ENCODE measurements at regions not wholly inside any gene's neighbourhood (a gene's known extent, or its start where the extent isn't known, plus 50 kb on each side); places are given as distances from the start of the nearest gene placed in this dataset.
A peak's percentile ranks its signal among the peaks of the same experiment; 100 is the strongest.
"Not testable (repeated sequence)": the region's sequence is repeated elsewhere in the genome, so short reads cannot be mapped to it uniquely, and the experiment has no call there.

DNA sequence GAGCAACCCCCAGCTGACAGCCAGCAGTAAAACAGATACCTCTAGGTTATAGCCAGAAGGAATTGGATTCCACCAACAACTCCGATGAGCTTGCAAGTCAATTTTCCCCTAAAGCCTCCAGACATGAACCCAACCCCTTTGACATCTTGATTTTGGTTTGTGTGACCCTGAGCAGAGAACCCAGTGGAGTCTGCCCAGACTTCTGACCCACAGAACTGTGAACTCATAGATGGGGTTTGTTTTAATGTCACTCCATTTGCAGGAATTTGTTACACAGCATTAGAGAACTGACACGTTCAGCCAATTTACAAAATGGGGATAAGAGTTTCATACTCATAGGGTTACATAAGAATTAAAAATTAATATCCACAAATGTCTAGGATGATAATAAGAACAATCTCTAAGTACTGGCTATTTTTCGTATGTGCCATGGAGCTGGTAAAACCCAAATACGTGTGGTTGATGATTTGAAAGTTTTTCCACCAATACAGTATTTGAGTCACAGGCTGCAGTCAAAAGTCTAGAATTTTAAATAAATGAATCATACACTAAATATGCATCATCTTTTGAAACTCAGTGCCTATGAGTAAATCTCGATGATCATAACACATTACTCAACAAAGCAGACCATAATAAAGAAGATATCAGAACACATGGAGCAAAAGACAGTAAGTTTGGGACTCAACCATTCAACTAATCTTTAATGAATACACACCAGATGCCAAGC, 380.0 kb downstream of the ANAPC1 start:
- Histone ChIP-seq H3K4me1 (ENCODE audit: low read length) (peaks cover 25% of the 10 kb centered on the region), H3K4me2 (ENCODE audit: low read length) (peak overlapping the region; percentile 32; the same call in 1 of the 2 replicates)
- not testable (repeated sequence) for H3K9ac ChIP-seq (ENCODE audit: low read length); H3K9me3 ChIP-seq (ENCODE audit: insufficient read depth, low read length); H3K79me2 ChIP-seq (ENCODE audit: low read length); H4K20me1 ChIP-seq (ENCODE audit: insufficient read depth, low read length); H3K4me3 ChIP-seq (ENCODE audit: low read length); H3K36me3 ChIP-seq (replicated peaks; ENCODE audit: low read depth, low read length); H3K27ac ChIP-seq (ENCODE audit: low read length); H2AFZ ChIP-seq (ENCODE audit: low read depth, low read length); H3K27me3 ChIP-seq (ENCODE audit: low read depth, low read length)

GRCh38 chr2:111504571-111504942, 379.4 kb downstream of the ANAPC1 start:
- not testable (repeated sequence) for H3K79me2 ChIP-seq (ENCODE audit: low read length); H3K36me3 ChIP-seq (replicated peaks; ENCODE audit: low read depth, low read length); H3K4me3 ChIP-seq (ENCODE audit: low read length); H3K27ac ChIP-seq (ENCODE audit: low read length); H3K27me3 ChIP-seq (ENCODE audit: low read depth, low read length); H2AFZ ChIP-seq (ENCODE audit: low read depth, low read length); H4K20me1 ChIP-seq (ENCODE audit: insufficient read depth, low read length); H3K9ac ChIP-seq (ENCODE audit: low read length); H3K9me3 ChIP-seq (ENCODE audit: insufficient read depth, low read length); H3K4me2 ChIP-seq (ENCODE audit: low read length)
- H3K4me1 ChIP-seq (ENCODE audit: low read length): peaks cover 25% of the 10 kb centered on the region

DNA sequence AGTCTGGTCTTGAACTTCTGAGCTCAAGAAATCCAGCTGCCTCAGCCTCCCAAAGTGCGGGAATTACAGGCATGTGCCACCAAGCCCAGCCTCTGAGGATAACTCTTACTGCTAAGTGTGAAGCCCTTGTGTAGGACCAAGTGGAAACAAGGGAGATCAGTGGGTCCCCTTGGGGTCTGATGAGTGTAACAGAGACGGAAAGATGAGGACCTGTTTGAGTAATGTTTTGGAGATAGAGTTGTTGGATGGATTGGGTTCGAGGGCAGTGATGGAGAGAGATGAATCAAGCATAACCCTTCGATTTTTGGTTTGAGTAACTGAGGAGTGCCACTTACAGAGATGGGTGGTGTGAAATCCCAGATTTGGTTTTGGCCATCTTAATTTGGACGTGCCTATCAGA, 378.7 kb downstream of the ANAPC1 start:
- not testable (repeated sequence) for H2AFZ ChIP-seq (ENCODE audit: low read depth, low read length); H3K4me2 ChIP-seq (ENCODE audit: low read length); H3K36me3 ChIP-seq (replicated peaks; ENCODE audit: low read depth, low read length); H3K9me3 ChIP-seq (ENCODE audit: insufficient read depth, low read length); H3K4me3 ChIP-seq (ENCODE audit: low read length); H4K20me1 ChIP-seq (ENCODE audit: insufficient read depth, low read length); H3K27ac ChIP-seq (ENCODE audit: low read length); H3K27me3 ChIP-seq (ENCODE audit: low read depth, low read length); H3K9ac ChIP-seq (ENCODE audit: low read length); H3K79me2 ChIP-seq (ENCODE audit: low read length)
- H3K4me1 ChIP-seq (ENCODE audit: low read length): peaks cover 26% of the 10 kb centered on the region

- not testable (repeated sequence) for H3K36me3 ChIP-seq (replicated peaks; ENCODE audit: low read depth, low read length); H3K9ac ChIP-seq (ENCODE audit: low read length); H3K9me3 ChIP-seq (ENCODE audit: insufficient read depth, low read length); H4K20me1 ChIP-seq (ENCODE audit: insufficient read depth, low read length); H2AFZ ChIP-seq (ENCODE audit: low read depth, low read length); H3K4me3 ChIP-seq (ENCODE audit: low read length); H3K27me3 ChIP-seq (ENCODE audit: low read depth, low read length); H3K79me2 ChIP-seq (ENCODE audit: low read length)
- peaks cover 33% of the 10 kb centered on the region for H3K4me1 ChIP-seq (ENCODE audit: low read length)
- peak overlapping the region; percentile 55 for H3K27ac ChIP-seq (ENCODE audit: low read length)
- peak overlapping the region; percentile 22; the same call in 1 of the 2 replicates for H3K4me2 ChIP-seq (ENCODE audit: low read length)
These were observed 377.1 kb downstream of the ANAPC1 start for GRCh38 chr2:111506936-111507335.

GRCh38 chr2:111509225-111509869, 374.6 kb downstream of the ANAPC1 start:
- not testable (repeated sequence) for H3K4me2 ChIP-seq (ENCODE audit: low read length); H3K36me3 ChIP-seq (replicated peaks; ENCODE audit: low read depth, low read length); H4K20me1 ChIP-seq (ENCODE audit: insufficient read depth, low read length); H3K9ac ChIP-seq (ENCODE audit: low read length); H3K9me3 ChIP-seq (ENCODE audit: insufficient read depth, low read length); H3K27ac ChIP-seq (ENCODE audit: low read length); H3K4me3 ChIP-seq (ENCODE audit: low read length); H3K27me3 ChIP-seq (ENCODE audit: low read depth, low read length); H3K79me2 ChIP-seq (ENCODE audit: low read length); H2AFZ ChIP-seq (ENCODE audit: low read depth, low read length)
- H3K4me1 ChIP-seq (ENCODE audit: low read length): peaks cover 26% of the 10 kb centered on the region

- H3K27me3 ChIP-seq (ENCODE audit: low read depth, low read length); H3K27ac ChIP-seq (ENCODE audit: low read length); H3K79me2 ChIP-seq (ENCODE audit: low read length); H2AFZ ChIP-seq (ENCODE audit: low read depth, low read length); H4K20me1 ChIP-seq (ENCODE audit: insufficient read depth, low read length); H3K4me3 ChIP-seq (ENCODE audit: low read length); H3K4me2 ChIP-seq (ENCODE audit: low read length); H3K9ac ChIP-seq (ENCODE audit: low read length); H3K36me3 ChIP-seq (replicated peaks; ENCODE audit: low read depth, low read length); H3K9me3 ChIP-seq (ENCODE audit: insufficient read depth, low read length): not testable (repeated sequence)
- peaks cover 29% of the 10 kb centered on the region for H3K4me1 ChIP-seq (ENCODE audit: low read length)
These were observed 373.6 kb downstream of the ANAPC1 start for GRCh38 chr2:111510384-111510783.

DNA sequence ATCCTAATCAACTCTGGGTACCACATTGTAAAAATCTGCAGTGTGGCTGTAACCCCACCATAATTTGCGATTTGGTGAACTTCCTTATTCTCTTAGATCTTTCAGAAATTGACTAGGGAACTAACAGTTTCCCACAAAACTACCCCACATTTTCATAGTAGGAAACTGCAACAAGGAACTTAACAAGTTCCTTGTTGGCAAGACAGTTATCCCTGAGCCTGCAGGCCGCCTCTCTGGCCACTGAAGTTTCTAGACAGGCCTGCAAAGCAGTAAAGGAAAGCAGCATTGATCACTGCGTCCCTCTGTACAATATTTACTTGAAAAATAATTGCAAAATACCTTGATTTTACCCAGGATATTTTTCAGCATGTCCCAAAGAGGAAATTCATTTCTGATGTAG, 372.9 kb downstream of the ANAPC1 start:
- not testable (repeated sequence) for H3K36me3 ChIP-seq (replicated peaks; ENCODE audit: low read depth, low read length); H3K27ac ChIP-seq (ENCODE audit: low read length)
- H3K4me1 ChIP-seq (ENCODE audit: low read length): peaks cover 25% of the 10 kb centered on the region

DNA sequence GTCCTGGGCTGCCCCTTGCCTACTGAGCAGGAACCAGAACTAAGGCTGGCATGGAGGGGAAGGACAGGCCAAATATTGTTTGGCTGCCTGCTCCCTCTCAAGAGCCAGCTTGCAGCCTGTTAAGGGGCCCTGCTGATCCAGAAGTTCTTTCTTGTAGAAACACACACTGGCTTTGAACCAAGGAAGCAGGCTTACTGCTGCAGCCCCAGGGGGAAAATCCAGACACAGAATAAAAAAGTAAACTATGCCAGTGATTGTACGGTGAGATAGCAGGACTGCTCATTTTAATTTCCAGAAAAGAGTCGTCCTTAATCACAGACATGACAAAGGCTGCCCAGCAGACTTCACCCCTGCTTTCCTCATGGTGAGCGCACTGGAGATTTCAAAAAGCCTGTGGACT, 371.6 kb downstream of the ANAPC1 start:
- H2AFZ ChIP-seq (ENCODE audit: low read depth, low read length); H3K4me2 ChIP-seq (ENCODE audit: low read length); H3K9ac ChIP-seq (ENCODE audit: low read length); H4K20me1 ChIP-seq (ENCODE audit: insufficient read depth, low read length); H3K27ac ChIP-seq (ENCODE audit: low read length); H3K9me3 ChIP-seq (ENCODE audit: insufficient read depth, low read length); H3K79me2 ChIP-seq (ENCODE audit: low read length); H3K4me3 ChIP-seq (ENCODE audit: low read length); H3K36me3 ChIP-seq (replicated peaks; ENCODE audit: low read depth, low read length); H3K27me3 ChIP-seq (ENCODE audit: low read depth, low read length): not testable (repeated sequence)
- H3K4me1 ChIP-seq (ENCODE audit: low read length): peaks cover 19% of the 10 kb centered on the region

More for the DNA sequence above, 372.9 kb downstream of the ANAPC1 start:
- H3K9me3 ChIP-seq (ENCODE audit: insufficient read depth, low read length); H3K4me3 ChIP-seq (ENCODE audit: low read length); H2AFZ ChIP-seq (ENCODE audit: low read depth, low read length); H3K9ac ChIP-seq (ENCODE audit: low read length); H3K79me2 ChIP-seq (ENCODE audit: low read length); H4K20me1 ChIP-seq (ENCODE audit: insufficient read depth, low read length); H3K27me3 ChIP-seq (ENCODE audit: low read depth, low read length): not testable (repeated sequence)
- peak overlapping the region; percentile 16; the same call in 1 of the 2 replicates for H3K4me2 ChIP-seq (ENCODE audit: low read length)

DNA sequence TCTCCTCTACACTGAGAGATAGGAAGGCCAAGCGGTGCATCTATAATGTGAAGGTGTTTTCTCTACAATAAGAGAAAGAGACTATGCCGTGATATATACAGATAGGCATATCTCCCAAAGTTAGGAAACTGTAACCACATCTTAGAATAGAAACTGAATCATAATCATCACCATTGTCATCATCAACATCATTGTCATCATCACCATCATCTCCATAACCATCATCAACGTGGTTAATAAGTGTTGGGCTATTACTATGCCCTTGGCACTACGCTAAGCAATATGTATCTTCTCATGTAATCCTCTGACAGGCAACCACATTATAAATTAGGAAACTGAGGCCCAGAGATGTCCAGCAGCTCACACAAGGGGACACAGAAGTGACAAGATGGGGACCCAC, 369.9 kb downstream of the ANAPC1 start:
- not testable (repeated sequence) for H3K4me3 ChIP-seq (ENCODE audit: low read length); H2AFZ ChIP-seq (ENCODE audit: low read depth, low read length); H3K9me3 ChIP-seq (ENCODE audit: insufficient read depth, low read length); H3K9ac ChIP-seq (ENCODE audit: low read length); H3K27ac ChIP-seq (ENCODE audit: low read length); H3K4me2 ChIP-seq (ENCODE audit: low read length); H3K79me2 ChIP-seq (ENCODE audit: low read length); H3K27me3 ChIP-seq (ENCODE audit: low read depth, low read length); H4K20me1 ChIP-seq (ENCODE audit: insufficient read depth, low read length); H3K36me3 ChIP-seq (replicated peaks; ENCODE audit: low read depth, low read length)
- peaks cover 20% of the 10 kb centered on the region for H3K4me1 ChIP-seq (ENCODE audit: low read length)

Measured in OCI-LY3 (cell line).